GM21515 (cell line): ENCODE measurements at regions not wholly inside any gene's neighbourhood (a gene's known extent, or its start where the extent isn't known, plus 50 kb on each side); places are given as distances from the start of the nearest gene placed in this dataset.

Experiments
- ATAC-seq: cut with Tn5 transposase; IDR thresholded peaks from one replicate; pipeline ENCODE4 v1.9.1; 2021; ENCODE audit not compliant: unreplicated experiment

DNA sequence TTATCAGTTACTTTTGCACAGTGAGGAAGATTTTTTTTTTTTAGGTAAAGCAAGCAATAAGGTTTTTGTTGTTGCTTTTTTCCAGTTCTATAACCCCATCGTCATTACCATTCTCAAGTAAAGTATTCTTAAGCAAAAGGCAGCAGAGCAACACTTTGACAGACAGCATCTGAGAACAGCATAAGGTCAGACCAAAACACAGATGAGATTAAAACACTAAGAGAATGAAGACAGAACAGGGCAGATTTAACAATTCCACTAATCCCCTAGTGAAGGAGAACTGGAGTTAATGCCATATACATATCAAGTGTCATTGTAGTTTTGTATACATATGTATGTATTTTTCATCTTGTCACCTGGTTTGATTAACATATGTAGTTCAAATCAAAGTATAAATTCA is 290.2 kb downstream of the METTL4 start:
- ATAC-seq: no peak

DNA sequence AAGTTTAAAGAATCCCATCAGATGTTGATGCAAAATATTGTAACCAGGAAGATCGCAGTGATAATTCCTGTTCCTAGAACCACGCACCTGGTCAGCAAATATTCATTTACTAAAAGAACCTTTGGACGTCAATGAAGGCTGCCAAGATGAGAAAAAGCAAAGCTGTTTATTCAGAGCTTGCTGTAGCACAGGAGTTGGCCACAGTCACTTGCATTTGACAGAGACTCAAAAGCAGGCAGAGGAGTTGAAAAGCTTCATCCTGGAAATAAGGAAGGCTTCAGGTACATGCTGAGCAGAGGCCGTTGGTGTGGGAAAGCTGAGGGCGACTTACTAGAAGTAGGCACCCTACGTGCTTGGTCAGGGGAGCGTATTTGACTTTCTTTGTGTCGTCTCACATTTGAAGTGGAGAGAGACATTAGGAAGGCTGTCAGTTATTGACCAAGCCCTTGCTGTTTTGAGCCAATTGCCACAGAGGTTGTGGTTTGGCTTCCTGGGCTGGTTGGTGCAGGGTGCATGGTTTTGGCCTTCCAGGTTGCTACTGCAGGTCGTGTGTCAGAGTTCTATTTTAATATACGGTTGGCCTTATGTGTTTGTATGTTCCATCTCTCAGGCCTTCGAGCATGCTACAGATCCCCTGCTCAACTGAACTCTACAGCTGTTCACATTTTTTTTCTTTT is 289.6 kb downstream of the METTL4 start:
- ATAC-seq: no peak

DNA sequence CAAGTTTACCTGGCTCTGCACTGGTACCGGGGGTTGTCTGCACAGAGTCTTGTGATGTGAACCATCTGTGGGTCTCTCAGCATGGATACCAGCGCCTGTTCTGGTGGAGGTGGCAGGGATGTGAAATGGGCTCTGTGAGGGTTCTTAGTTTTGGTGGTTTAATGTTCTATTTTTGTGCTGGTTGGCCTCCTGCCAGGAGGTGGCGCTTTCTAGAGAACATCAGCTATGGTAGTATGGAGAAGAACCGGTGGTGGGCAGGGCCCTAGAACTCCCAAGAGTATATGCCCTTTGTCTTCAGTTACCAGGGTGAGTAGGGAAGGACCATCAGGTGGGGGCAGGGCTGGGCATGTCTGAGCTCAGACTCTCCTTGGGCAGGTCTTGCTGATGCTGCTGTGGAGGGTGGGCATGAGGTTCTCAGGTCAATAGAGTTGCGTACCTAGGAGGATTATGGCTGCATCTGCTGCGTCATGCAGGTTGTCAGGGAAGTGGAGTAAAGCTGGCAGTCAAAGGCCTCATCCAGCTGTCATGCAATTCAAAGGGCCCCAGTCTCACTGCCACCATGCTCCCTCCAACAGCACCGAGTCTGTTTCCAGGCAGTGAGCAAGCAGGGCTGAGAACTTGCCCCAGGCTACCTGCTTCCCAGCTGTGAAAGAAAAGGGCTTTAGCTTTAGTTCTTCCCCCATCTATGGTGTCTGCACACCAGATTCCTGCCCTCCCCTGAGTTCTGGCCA is 278.0 kb downstream of the METTL4 start:
- no peak for ATAC-seq

DNA sequence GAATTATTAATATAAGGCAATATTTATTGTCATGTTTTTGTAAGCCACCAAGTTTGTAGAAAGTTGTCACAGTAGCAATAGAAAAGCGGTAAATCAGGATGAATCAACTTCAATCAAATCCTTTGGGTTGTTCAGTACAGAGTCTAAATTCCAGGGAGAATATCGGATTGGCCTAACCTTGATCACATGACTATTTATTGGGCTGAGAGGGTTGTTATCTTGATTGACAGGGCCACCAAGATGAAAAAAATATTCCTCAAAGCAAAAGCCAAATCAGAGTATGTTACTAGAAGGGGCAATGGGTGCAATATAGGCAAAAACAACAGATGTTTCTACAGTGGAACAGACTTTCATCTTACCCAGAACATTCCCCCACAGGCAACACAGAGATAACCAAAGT is 270.0 kb downstream of the METTL4 start:
- no peak for ATAC-seq

DNA sequence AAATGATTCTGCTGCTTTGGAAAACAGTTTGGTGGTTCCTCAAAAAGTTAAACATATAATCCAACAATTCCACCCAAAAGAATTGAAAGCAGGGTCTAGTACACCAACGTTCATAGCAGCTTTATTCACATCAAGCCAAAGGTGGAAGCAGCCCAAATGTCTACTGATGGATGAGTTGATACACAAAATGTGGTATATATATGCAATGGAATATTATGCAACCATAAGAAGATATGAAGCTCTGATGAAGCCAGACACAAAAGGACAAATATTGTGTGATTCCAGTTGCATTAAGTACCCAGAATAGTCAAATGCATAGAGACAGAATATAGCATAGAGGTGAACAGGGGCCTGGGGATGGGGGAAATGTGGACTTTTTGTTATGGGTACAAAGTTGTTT is 269.3 kb downstream of the METTL4 start:
- no peak for ATAC-seq

DNA sequence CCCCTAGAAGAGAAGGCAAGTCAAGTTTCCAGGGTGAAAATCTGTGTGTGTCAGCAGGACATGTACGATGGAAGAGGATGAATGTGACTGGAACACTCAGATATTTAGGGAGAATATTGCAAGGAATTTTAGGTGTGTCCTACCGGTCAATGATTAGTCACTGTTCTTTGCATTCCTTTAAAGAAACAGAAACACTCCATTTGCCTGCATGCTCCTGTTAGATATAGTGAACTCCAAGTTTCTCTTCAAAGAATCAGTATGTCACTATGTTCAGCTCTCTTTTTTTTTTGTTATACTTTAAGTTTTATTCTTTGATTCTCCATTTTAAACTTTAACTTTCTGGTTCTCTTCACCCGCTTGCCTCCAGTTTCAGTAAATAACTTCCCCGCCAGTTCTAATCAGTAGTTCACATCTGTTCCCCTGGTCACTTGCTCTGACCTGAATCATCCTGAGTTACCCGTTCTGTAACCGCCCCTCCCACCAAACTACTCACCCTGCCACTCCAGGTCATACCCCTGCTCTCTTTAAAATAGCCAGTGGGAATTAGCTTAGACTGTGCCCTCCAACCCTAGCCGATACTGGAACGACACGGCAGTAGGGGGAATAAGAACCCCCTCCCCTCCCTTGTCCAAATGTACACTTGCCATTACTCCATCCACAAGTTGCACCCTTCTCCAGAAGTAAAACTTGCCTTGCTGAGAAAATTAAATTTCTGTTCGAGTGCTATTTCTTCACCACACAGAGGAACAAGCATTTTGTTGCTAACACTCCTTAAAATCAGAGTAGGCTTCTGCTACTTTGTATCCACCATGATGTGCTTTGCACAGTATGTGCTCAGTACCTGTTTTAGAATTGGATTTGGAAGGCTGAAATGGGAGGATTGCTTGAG is 268.4 kb downstream of the METTL4 start:
- no peak for ATAC-seq

DNA sequence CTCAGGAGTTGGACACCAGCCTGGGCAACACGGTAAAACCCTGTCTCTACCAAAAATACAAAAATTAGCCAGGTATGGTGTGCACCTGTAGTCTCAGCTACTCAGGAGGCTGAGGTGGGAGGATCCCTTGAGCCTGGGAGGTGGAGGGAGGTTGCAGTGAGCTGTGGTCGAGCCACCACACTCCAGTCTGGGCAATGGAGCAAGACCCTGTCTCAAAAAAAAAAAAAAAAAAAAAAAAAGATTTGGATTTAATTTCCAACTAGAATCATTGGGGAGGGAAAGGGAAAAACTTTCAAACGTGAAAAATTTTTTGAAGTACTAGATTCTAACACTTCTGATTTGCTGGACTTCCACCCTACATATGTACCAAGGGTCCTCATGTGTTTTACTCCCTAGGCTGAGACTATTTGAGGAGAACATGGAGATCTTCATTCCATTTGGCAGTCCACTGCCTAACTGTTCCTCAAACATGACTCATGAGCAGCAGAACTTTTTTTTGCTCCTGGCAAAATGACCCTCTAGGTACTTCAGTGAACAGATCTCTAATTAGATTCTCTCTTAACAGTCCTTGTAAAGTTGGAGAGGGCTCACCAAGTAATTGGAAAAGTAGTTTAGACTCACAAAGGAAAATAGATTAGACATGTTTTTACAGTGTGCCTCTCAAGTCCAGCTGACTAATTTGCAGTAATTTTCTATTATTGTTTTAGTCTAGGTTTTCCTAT is 267.6 kb downstream of the METTL4 start:
- ATAC-seq: no peak

DNA sequence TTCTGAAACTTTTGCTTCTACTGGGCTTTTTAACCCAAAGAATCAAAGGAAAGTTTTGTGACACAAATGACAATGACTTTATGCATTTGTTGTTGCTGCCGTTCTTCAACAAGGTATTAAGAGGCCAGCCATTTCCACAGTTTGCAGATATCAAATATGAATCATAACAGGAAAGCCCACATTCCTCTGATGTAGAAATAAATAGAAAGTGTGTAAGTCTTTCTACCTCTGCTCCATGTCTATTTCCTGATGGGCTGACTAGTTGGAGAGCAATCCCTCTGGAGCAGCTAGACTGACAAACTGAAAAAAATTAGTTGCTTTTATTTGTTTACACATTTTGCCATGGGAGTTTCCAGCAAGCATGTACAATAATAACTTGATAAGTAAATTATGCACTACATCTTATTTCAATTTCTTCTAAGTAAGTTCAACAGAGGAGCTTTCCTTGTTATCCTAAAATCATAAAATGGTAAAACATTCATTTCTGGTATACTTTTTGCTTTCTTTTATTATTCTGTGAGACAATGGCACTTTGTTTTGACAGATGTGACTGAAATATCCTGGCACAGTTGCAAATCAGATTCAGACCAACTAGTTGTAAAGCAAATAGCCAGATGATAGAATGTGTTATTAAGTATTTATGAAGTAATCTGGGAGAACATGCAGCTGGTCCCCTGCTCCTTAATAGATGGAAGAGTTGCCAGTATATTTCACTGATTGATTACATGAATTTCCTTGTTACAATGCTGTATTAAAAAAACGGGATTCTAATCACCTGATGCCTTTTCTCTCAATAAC is 266.7 kb downstream of the METTL4 start:
- ATAC-seq: no peak

DNA sequence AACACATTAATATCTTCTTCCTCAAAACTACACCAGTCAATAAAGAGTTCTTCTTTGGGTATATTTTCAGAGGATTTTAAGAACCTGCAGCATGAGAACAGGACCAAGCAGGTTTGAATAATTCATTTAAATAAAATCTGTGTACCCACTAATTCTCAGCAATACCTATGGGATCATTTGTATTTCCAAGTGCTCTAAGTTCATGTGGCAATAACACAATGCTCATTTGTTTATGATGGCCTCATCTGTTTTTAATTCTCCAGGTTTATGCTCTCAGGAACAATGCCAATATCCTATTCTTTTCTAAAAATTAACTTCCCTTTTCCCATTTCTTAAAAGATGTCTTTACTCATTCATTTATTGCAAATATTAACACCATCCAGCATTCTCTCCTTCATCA is 264.7 kb downstream of the METTL4 start:
- ATAC-seq: no peak

DNA sequence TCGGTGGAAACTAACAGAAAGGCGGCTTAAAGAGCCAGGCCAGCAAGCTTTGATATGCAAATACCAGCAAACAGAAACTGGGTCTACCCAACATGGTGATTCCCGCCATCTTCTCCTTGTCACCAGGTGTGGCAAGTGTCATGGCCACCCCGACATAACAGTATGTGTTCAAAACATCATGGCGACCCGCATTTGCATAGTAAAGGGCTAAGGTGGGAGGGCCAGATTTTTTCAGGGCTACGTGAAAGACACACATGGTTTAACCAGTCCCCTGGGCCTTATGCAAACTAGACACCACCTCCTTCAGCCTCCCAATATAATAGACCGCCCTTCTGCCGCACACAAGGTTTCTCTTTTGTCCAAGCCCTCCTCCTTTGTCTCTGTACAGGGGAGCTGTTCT is 260.4 kb downstream of the METTL4 start:
- no peak for ATAC-seq

DNA sequence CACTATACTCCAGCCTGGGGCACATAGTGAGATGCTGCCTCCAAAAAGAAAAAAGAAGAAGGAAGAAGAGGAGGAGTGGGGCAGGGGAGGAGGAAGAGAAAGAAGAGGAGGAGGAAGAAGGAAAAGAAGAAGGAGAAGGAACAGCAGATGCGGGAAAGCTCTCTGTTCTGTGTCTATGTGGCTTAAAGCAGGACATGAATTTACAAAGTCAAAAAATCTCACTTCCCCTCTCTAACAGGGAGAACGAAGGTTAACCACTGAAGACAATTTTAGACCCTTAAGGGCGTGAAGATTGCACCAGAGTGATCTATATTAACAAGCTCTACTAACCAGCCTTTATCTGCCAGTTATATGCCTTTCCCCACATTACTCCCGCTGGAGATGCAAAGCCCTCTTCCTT is 258.9 kb downstream of the METTL4 start:
- peak; percentile 83 for ATAC-seq

DNA sequence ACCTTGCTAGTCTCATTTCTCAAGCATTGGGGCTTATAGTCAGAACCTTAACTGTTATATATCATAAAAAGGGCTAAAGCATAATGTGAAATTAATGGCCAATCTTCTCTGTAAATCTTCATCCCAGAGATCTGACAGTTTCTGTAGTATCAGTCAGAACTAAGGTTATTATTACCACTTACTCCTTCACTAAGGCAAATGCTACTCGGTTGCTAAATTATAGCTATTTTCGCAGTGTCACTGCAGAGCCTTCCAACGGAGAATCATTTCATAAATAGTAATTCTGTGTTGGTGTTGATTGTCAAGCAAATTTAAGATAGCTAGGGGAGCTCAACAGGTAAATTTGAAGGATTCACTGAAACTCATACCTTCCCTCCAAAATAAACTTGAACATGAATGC is 258.0 kb downstream of the METTL4 start:
- no peak for ATAC-seq

DNA sequence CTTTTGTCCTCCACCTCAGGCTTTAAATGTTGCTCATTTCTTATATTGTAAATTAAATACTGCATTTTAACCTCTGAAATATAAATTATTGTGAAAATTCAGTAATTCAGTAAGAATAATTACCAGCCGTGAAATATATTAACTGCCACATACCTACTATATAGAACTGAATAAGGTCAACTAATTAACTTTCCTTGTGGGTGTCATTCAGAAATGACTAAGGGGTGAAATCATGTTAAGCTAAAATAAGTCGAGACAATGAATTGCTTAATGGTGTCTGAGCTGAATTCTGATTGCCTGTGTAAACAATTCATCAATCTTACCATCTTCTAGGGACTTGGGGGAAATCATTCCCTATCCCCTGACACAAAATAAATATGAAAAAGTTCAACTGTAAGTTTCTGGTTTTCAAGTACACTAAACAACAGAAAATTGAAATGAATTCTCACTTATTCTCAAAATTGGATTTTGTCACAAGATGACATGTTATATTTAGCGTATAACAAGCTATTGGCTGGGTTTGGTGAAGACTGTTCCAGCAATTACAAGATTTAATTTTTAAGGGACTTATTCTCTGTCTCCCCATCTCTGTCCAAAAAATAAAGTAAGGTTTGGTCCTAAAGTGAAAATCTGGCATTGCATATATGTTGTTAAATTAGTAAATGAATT is 255.1 kb downstream of the METTL4 start:
- no peak for ATAC-seq

DNA sequence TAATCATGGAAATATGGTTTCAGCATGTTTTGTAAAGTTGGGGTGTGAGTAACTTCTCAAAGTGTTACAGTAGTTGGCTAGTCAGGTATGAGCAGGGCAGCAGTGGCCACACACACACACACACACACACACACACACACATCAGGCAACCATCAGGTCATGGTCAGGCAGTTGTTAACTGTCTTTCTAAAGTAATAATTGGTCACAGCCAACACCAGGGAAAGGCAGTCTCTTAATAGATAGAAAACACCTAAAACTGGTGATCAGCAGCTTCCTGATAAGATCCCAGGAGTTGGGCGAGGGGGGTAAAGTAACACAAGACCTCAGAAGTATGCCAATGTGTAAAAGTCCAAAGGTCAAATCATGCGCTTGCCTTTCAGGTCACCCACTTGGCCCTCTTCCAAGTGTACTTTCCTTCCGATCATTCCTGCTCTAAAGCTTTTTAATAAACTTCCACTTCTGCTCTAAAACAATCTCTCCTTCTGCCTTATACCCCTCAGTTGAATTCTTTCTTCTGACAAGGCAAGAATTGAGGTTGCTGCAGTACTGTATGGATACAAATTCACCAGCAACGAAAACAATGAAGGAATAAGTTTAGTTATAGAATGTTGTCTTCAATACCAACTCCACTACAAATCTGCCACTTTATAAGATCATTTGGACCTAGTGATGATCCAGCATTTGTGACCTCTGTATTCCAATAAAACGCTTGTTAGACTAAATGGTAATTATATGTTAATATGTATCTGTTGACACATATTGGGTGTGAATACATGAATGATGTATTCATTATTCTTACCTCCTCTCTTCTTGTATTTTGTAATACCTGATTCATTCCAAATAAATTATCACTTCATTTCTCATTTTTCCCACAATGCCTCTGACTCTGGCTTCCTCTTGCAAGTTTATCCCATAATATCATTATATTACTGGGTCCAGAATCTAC is 254.3 kb downstream of the METTL4 start:
- ATAC-seq: no peak

DNA sequence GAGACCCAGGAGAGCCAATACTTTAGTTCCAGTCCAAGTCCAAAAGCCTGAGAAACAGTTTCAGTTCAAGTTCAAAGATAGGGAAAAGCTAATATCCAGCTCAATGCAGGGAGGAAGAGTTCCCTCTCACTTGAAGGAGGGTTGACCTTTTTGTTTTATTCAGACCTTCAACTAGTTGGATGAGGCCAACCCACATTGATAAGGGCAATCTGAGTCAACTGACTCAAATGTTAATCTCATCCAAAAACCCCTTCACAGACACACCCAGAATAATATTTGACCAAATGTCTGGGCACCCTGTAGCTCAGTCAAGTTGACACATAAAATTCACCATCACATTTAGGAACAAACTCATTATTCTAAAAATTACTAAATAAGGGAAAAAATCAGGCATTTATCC is 246.8 kb downstream of the METTL4 start:
- no peak for ATAC-seq

DNA sequence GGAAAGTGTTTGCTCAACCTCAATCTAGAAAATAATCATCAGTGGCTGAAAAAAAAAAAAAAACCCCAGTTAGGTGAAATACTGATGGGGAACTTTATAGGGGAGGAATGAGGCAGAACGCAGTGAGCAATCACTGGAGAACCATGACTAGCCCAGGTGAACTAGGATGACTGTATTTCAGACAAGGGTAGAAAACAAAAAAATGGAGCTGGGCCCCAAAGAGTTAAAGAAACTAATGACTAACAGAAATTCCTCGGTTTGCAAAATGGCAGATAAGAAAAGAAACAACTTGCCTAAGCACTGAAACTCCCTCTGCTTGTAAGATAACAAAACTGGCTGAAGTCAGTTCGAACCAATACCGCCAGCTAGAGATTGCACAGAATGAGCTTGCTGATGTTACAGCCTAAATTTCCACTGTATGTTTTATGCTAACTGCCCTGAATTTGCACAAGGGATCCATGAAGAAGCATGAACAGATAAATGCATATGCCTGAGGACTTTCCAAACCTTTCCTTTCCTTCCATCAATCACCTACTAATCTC is 245.9 kb downstream of the METTL4 start:
- no peak for ATAC-seq

DNA sequence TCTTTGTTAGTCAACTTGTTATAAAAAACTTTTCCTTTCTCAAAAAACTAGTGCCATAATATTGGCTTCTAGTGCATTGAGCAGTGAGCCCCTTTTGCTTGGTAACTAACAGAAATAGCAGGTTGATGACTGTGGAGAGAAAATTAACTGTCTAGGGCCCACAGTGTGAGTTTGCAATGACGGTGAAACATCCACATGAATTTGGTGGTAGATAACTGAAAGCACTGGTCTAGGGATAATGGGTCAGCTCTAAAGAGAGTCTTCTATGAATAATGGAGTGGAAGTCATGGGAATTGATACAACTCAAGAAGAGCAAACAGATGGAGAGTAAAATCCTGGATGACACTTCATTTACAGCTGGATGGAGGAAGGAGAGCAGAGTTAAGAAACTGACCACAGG is 245.4 kb downstream of the METTL4 start:
- ATAC-seq: no peak

DNA sequence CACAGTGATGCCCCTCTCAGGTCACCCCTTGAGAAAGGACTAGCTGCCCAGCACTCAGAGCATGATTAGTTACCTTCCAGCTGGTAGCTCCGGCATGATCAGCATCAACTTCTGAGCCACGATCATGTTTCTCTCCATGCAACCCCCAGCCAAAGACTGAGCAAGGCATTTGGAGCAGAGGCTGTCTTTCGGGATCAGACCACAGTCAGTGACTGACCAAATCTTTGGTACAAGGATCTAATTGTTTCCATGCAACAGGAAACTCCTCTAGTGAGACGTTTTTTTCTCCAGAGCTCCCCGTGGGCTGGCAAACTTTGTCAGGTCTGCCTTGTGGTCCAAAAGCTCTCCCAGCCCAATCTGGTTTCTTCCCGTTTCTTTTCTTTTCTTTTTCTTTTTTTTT is 244.3 kb downstream of the METTL4 start:
- no peak for ATAC-seq

DNA sequence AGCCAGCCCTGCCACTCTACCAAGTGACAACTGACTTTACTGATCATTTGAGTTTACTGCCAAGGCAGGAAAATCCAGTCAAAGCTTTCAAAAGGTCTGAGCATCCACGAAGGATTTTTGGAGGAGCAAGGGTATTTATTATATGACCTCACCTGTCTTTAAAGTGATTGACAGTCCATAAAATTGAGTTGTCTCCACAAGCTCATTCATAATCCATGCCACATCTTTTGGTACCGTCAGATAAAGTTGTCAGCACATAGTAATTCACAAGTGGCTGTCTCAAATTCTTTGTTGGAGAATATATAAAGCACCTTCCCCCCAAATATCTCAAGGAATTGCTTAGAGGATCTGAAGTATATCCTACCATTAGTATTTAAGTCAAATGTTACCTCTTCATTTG is 240.5 kb downstream of the METTL4 start:
- no peak for ATAC-seq
